ENCODE measurements at regions not wholly inside any gene's neighbourhood (a gene's known extent, or its start where the extent isn't known, plus 50 kb on each side); places are given as distances from the start of the nearest gene placed in this dataset.
A peak's percentile ranks its signal among the peaks of the same experiment; 100 is the strongest.

- TF ChIP-seq ELF3 (CRISPR knock-in tag; IDR thresholded peaks at IDR 0.05) (no peak), TCF12 (IDR thresholded peaks at IDR 0.05) (no peak), TCF12 (CRISPR knock-in tag; IDR thresholded peaks at IDR 0.05) (no peak), FOXA3 (CRISPR knock-in tag; IDR thresholded peaks at IDR 0.05) (peak; percentile 77), MYPOP (CRISPR knock-in tag; IDR thresholded peaks at IDR 0.05) (no peak), AHR (CRISPR knock-in tag; IDR thresholded peaks at IDR 0.05) (no peak), ARNT2 (CRISPR knock-in tag; IDR thresholded peaks at IDR 0.05; ENCODE audit: low read depth) (no peak), ZNF350 (CRISPR knock-in tag; IDR thresholded peaks at IDR 0.05; ENCODE audit: borderline replicate concordance, low read depth) (no peak; the same call in 1 of the 2 replicates), MAZ (IDR thresholded peaks at IDR 0.05; ENCODE audit: borderline replicate concordance, low read depth, low read length) (no peak), MAZ (CRISPR knock-in tag; IDR thresholded peaks at IDR 0.05; ENCODE audit: low read depth) (no peak), THAP11 (CRISPR knock-in tag; IDR thresholded peaks at IDR 0.05) (no peak), FOXP1 (IDR thresholded peaks at IDR 0.05) (no peak), FOXP1 (CRISPR knock-in tag; IDR thresholded peaks at IDR 0.05) (peak; percentile 39), ZNF768 (CRISPR knock-in tag; IDR thresholded peaks at IDR 0.05) (no peak), RFX3 (CRISPR knock-in tag; IDR thresholded peaks at IDR 0.05) (no peak), PITX1 (CRISPR knock-in tag; IDR thresholded peaks at IDR 0.05) (no peak), ZNF207 (IDR thresholded peaks at IDR 0.05; ENCODE audit: borderline replicate concordance) (no peak), ZNF292 (CRISPR knock-in tag; IDR thresholded peaks at IDR 0.05; ENCODE audit: borderline replicate concordance, low read depth) (no peak), CSRNP1 (CRISPR knock-in tag; IDR thresholded peaks at IDR 0.05) (no peak), MTA3 (CRISPR knock-in tag; IDR thresholded peaks at IDR 0.05) (no peak), NFKBIZ (CRISPR knock-in tag; IDR thresholded peaks at IDR 0.05) (no peak)
- TF ChIP-seq, protein P1, sequence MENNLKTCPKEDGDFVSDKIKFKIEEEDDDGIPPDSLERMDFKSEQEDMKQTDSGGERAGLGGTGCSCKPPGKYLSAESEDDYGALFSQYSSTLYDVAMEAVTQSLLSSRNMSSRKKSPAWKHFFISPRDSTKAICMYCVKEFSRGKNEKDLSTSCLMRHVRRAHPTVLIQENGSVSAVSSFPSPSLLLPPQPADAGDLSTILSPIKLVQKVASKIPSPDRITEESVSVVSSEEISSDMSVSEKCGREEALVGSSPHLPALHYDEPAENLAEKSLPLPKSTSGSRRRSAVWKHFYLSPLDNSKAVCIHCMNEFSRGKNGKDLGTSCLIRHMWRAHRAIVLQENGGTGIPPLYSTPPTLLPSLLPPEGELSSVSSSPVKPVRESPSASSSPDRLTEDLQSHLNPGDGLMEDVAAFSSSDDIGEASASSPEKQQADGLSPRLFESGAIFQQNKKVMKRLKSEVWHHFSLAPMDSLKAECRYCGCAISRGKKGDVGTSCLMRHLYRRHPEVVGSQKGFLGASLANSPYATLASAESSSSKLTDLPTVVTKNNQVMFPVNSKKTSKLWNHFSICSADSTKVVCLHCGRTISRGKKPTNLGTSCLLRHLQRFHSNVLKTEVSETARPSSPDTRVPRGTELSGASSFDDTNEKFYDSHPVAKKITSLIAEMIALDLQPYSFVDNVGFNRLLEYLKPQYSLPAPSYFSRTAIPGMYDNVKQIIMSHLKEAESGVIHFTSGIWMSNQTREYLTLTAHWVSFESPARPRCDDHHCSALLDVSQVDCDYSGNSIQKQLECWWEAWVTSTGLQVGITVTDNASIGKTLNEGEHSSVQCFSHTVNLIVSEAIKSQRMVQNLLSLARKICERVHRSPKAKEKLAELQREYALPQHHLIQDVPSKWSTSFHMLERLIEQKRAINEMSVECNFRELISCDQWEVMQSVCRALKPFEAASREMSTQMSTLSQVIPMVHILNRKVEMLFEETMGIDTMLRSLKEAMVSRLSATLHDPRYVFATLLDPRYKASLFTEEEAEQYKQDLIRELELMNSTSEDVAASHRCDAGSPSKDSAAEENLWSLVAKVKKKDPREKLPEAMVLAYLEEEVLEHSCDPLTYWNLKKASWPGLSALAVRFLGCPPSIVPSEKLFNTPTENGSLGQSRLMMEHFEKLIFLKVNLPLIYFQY (CRISPR knock-in tag; IDR thresholded peaks at IDR 0.05; ENCODE audit: borderline replicate concordance) = no peak
- TF ChIP-seq, protein P2, sequence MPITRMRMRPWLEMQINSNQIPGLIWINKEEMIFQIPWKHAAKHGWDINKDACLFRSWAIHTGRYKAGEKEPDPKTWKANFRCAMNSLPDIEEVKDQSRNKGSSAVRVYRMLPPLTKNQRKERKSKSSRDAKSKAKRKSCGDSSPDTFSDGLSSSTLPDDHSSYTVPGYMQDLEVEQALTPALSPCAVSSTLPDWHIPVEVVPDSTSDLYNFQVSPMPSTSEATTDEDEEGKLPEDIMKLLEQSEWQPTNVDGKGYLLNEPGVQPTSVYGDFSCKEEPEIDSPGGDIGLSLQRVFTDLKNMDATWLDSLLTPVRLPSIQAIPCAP (CRISPR knock-in tag; IDR thresholded peaks at IDR 0.05; ENCODE audit: low read depth) = no peak
These were observed 136.1 kb upstream of the MAX start (continued) for GRCh38 chr14:65238456-65238855.
